C1 segment of cervical spinal cord (tissue), 14 donors: ENCODE measurements at regions not wholly inside any gene's neighbourhood (a gene's known extent, or its start where the extent isn't known, plus 50 kb on each side); places are given as distances from the start of the nearest gene placed in this dataset.

Experiments
- DNase-seq, 14 donors: peaks; one replicate each; lab custom pipeline; 2025; lab: John Stamatoyannopoulos, UW

GRCh38 chr5:52725065-52725746 is 62.5 kb upstream of the ITGA1 start:
- no peak for DNase-seq

- DNase-seq: no peak
Measured at GRCh38 chr5:52725808-52726207, 61.9 kb upstream of the ITGA1 start.

GRCh38 chr5:52727020-52727419 is 60.7 kb upstream of the ITGA1 start:
- DNase-seq: no peak

GRCh38 chr5:52727576-52727975 is 60.1 kb upstream of the ITGA1 start:
- DNase-seq: no peak

GRCh38 chr5:52728224-52728623 is 59.5 kb upstream of the ITGA1 start:
- DNase-seq: no peak

- no peak for DNase-seq
Measured at GRCh38 chr5:52728686-52729085, 59.0 kb upstream of the ITGA1 start.

GRCh38 chr5:52731274-52732027 is 56.3 kb upstream of the ITGA1 start:
- DNase-seq: no peak

GRCh38 chr5:52734557-52734956 is 53.2 kb upstream of the ITGA1 start:
- DNase-seq: no peak

- DNase-seq: no peak
Measured at GRCh38 chr5:52735139-52735538, 52.6 kb upstream of the ITGA1 start.
